Neural cell (in vitro differentiated cells): ENCODE measurements at regions not wholly inside any gene's neighbourhood (a gene's known extent, or its start where the extent isn't known, plus 50 kb on each side); places are given as distances from the start of the nearest gene placed in this dataset.
A peak's percentile ranks its signal among the peaks of the same experiment; 100 is the strongest.

Source experiments
- H2AFZ ChIP-seq: fragments of 200-600, 300-800 bp; sonication (generic), shearing (Covaris generic); 2 replicates; pipeline ENCODE4 v1.6.0; 2014; ENCODE audit warnings: low read depth, mild to moderate bottlenecking, antibody characterized with exemption, low read length, moderate library complexity
- H3F3A ChIP-seq: fragments of 200-600 bp; shearing (Covaris generic); 2 replicates; pipeline ENCODE4 v1.6.1; 2016; ENCODE audit warnings: mild to moderate bottlenecking, moderate library complexity, mixed read lengths, antibody characterized with exemption, low read length; ENCODE audit not compliant: insufficient read depth, poor library complexity, severe bottlenecking
- H3K27ac ChIP-seq: fragments of 200-600, 300-800 bp; sonication (generic), shearing (Covaris generic); 2 replicates; pipeline ENCODE4 v1.5.1; 2014; ENCODE audit warnings: mild to moderate bottlenecking, low read length, moderate library complexity
- H3K27me3 ChIP-seq: fragments of 300-800, 200-600 bp; sonication (generic), shearing (Covaris generic); 2 replicates; pipeline ENCODE4 v1.6.0; 2014; ENCODE audit warnings: mild to moderate bottlenecking, low read depth, low read length, moderate library complexity; ENCODE audit not compliant: insufficient read depth
- H3K36me3 ChIP-seq: fragments of 300-800, 200-600 bp; sonication (generic), shearing (Covaris generic); 2 replicates; pipeline ENCODE4 v1.5.1; 2014; ENCODE audit warnings: mild to moderate bottlenecking, antibody characterized with exemption, low read length, moderate library complexity; ENCODE audit not compliant: insufficient read depth
- H3K4me2 ChIP-seq: fragments of 300-800, 200-600 bp; sonication (generic), shearing (Covaris generic); 2 replicates; pipeline ENCODE4 v1.6.0; 2014; ENCODE audit warnings: mild to moderate bottlenecking, low read length
- H3K4me3 ChIP-seq: fragments of 300-800, 200-600 bp; sonication (generic), shearing (Covaris generic); 2 replicates; pipeline ENCODE4 v1.5.1; 2014; ENCODE audit warnings: mild to moderate bottlenecking, low read length, moderate library complexity
- H3K79me2 ChIP-seq: fragments of 200-600 bp; shearing (Covaris generic); replicated peaks from 2 replicates; pipeline ENCODE4 v1.6.0; 2014; ENCODE audit warnings: mild to moderate bottlenecking, low read length, moderate library complexity; ENCODE audit not compliant: insufficient read depth
- H3K9ac ChIP-seq: fragments of 300-800, 200-600 bp; sonication (generic), shearing (Covaris generic); 2 replicates; pipeline ENCODE4 v1.6.1; 2016; ENCODE audit warnings: mild to moderate bottlenecking, low read length, mixed read lengths
- H3K9me2 ChIP-seq: fragments of 200-600 bp; shearing (Covaris generic); 2 replicates; pipeline ENCODE4 v1.6.1; 2016; ENCODE audit warnings: mild to moderate bottlenecking, low read length, mixed read lengths; ENCODE audit not compliant: insufficient read depth
- H3K9me3 ChIP-seq: fragments of 200-600, 300-800 bp; sonication (generic), shearing (Covaris generic); 2 replicates; pipeline ENCODE4 v1.6.1; 2016; ENCODE audit warnings: mild to moderate bottlenecking, mixed run types, low read length, moderate library complexity, mixed read lengths
- H4K20me1 ChIP-seq: fragments of 200-600 bp; shearing (Covaris generic); 2 replicates; pipeline ENCODE4 v1.6.1; 2016; ENCODE audit warnings: mild to moderate bottlenecking, mixed run types; ENCODE audit not compliant: insufficient read depth
- CTCF ChIP-seq: fragments of 450-650 bp; IDR thresholded peaks from 2 replicates; pipeline ENCODE4 v1.5.1; 2014; ENCODE audit warnings: antibody characterized with exemption, mild to moderate bottlenecking, moderate library complexity; ENCODE audit not compliant: poor library complexity, severe bottlenecking
- EP300 ChIP-seq: fragments of 450-650 bp; conservative IDR thresholded peaks from 2 replicates; pipeline ENCODE4 v1.6.1; 2014; ENCODE audit warnings: antibody characterized with exemption, mild to moderate bottlenecking, moderate library complexity; ENCODE audit not compliant: poor library complexity, severe bottlenecking
- EZH2 ChIP-seq: fragments of 200-600, 300-800 bp; shearing (Covaris generic), sonication (generic); IDR thresholded peaks from 2 replicates; pipeline ENCODE4 v1.6.1; 2014; ENCODE audit warnings: antibody characterized with exemption, low read length, borderline replicate concordance, mild to moderate bottlenecking; ENCODE audit not compliant: insufficient read depth, poor library complexity, severe bottlenecking
- MXI1 ChIP-seq: fragments of 450-650 bp; conservative IDR thresholded peaks from 2 replicates; pipeline ENCODE4 v1.6.1; 2014; ENCODE audit warnings: antibody characterized with exemption, mild to moderate bottlenecking; ENCODE audit not compliant: poor library complexity, severe bottlenecking
- POLR2AphosphoS5 ChIP-seq: IDR thresholded peaks from 2 replicates; pipeline ENCODE4 v1.6.1; 2012
- RAD21 ChIP-seq: fragments of 450-650 bp; conservative IDR thresholded peaks from 2 replicates; pipeline ENCODE4 v1.6.1; 2014; ENCODE audit warnings: antibody characterized with exemption, mild to moderate bottlenecking, moderate library complexity
- REST ChIP-seq: IDR thresholded peaks from 2 replicates; pipeline ENCODE4 v1.6.1; 2012; ENCODE audit warnings: borderline replicate concordance
- SMC3 ChIP-seq: fragments of 450-650 bp; conservative IDR thresholded peaks from 2 replicates; pipeline ENCODE4 v1.6.1; 2014; ENCODE audit warnings: antibody characterized with exemption, mild to moderate bottlenecking, moderate library complexity; ENCODE audit not compliant: poor library complexity
- TAF1 ChIP-seq: IDR thresholded peaks from 2 replicates; pipeline ENCODE4 v1.6.1; 2012; ENCODE audit warnings: low read depth

GRCh38 chr10:78305311-78305710 lies 271.6 kb downstream of the RPS24 start:
- H3K9ac ChIP-seq = no peak overlapping the region
- no peak overlapping the region for H3K4me2 ChIP-seq
- no peaks in the 10 kb centered on the region for H3K36me3 ChIP-seq
- TF ChIP-seq REST (no peak), POLR2AphosphoS5 (no peak), TAF1 (no peak), MXI1 (no peak), RAD21 (peak; percentile 27)
- H3K79me2 ChIP-seq = no peaks in the 10 kb centered on the region
- no peaks in the 10 kb centered on the region for H3K9me2 ChIP-seq
- no peak overlapping the region for H3K27ac ChIP-seq
- no peak overlapping the region for H2AFZ ChIP-seq
- no peak overlapping the region for H3K4me3 ChIP-seq
- no peaks in the 10 kb centered on the region for H3F3A ChIP-seq
- H4K20me1 ChIP-seq = no peaks in the 10 kb centered on the region
- no peaks in the 10 kb centered on the region for H3K27me3 ChIP-seq
- no peaks in the 10 kb centered on the region for H3K9me3 ChIP-seq

- H3K4me3 ChIP-seq = no peak overlapping the region
- no peaks in the 10 kb centered on the region for H3F3A ChIP-seq
- no peaks in the 10 kb centered on the region for H4K20me1 ChIP-seq
- no peaks in the 10 kb centered on the region for H3K27me3 ChIP-seq
- no peak overlapping the region for H3K9ac ChIP-seq
- H2AFZ ChIP-seq = no peak overlapping the region
- no peaks in the 10 kb centered on the region for H3K79me2 ChIP-seq
- H3K36me3 ChIP-seq = no peaks in the 10 kb centered on the region
- no peak overlapping the region for H3K4me2 ChIP-seq
- H3K9me3 ChIP-seq = no peaks in the 10 kb centered on the region
- H3K9me2 ChIP-seq = no peaks in the 10 kb centered on the region
- H3K27ac ChIP-seq = no peak overlapping the region
- TF ChIP-seq POLR2AphosphoS5 = no peak
- no peak for TF ChIP-seq MXI1
- TF ChIP-seq CTCF = no peak
- no peak for TF ChIP-seq RAD21
- no peak for TF ChIP-seq REST
- no peak for TF ChIP-seq EZH2
- TF ChIP-seq SMC3 = no peak
- TF ChIP-seq TAF1 = no peak
- no peak for TF ChIP-seq EP300
These were observed 272.7 kb downstream of the RPS24 start for GRCh38 chr10:78306358-78306757.
